Stimulated activated CD4-positive, alpha-beta T cell treated with anti-CD3 and anti-CD28 coated beads, Interleukin-1b, Interleukin-23, amount 100 ng/mL, for 24 hours (primary cell): ENCODE measurements at regions not wholly inside any gene's neighbourhood (a gene's known extent, or its start where the extent isn't known, plus 50 kb on each side); places are given as distances from the start of the nearest gene placed in this dataset.
"Not testable (repeated sequence)": the region's sequence is repeated elsewhere in the genome, so short reads cannot be mapped to it uniquely, and the experiment has no call there.

ENCODE experiments used
- DNase-seq, 4 experiments: peaks; one replicate each; pipeline ENCODE4 v3.0.0-alpha.2; 2020; ENCODE audit warnings: low read depth in 4 of 4, low spot score in 1 of 4

DNA sequence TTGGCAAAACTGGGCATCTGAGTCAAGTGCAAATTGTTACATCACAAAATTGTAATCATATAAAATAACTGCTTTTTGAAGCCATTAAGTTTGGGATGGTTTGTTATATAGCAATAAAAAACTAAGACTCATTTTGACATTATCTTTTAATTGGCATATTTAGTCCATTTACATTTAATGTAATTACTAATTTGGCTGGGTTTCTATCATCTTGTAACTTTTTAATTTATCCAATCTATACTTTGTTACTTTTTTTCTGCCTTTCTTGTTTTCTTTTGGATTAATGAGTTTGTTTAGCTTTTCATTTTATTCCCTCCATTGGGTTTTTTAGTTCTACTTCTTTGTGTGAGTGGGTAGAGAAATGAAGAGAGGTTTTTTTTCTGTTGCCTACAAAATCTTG lies 76.3 kb downstream of the DRAM2 start:
- DNase-seq: no peak

GRCh38 chr1:111062624-111063023 lies 77.3 kb downstream of the DRAM2 start:
- DNase-seq: no peak

DNA sequence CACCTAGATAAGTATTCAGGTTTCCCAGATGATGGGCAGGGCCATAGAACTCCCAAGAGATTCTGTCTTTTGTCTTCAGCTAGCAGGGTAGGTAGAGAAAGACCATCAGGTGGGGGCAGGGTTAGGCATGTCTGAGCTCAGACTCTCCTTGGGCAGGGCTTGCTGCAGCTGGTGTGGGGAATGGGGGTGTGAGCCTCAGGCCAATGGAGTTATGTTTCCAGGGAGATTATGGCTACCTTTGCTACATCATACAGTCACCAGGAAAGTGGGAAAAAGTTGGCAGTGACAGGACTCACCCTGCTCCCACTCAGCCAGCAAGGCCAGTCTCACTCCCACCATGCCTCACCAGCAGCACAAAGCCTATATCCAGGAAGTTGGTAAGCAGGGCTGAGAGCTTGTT lies 77.8 kb downstream of the DRAM2 start:
- DNase-seq: no peak

DNA sequence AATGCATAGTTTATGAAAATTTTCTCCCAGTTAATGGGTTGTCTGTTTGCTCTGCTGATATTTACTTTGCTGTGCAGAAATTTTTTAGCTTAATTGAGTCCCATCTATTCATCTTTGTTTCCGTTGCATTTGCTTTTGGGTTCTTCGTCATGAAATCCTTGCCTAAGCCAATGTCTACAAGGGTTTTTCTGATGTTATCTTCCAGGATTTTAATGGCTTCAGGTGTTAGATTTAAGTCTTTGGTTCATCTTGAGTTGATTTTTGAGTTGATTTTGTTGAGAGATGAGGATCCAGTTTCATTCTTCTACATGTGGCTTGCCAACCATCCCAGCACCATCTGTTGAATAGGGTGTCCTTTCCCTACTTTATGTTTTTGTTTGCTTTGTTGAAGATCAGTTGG lies 85.2 kb downstream of the DRAM2 start:
- no peak for DNase-seq

GRCh38 chr1:111052246-111052645 lies 87.6 kb downstream of the DRAM2 start:
- DNase-seq: no peak

DNA sequence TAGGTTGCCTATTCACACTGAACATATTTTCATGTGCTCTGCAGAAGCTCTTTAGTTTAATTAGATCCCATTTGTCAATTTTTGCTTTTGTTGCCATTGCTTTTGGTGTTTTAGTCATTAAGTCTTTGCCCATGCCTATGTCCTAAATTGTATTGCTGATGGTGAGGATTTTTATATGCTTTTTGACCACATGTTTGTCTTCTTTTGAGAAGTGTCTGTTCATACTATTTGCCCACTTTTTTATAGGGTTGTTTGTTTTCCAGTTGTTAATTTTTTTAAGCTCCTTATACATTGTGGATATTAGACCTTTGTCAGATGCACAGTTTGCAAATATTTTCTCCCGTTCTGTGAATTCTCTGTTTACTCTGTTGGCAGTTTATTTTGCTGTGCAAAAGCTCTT lies 84.5 kb upstream of the LRIF1 start:
- not testable (repeated sequence) for DNase-seq

GRCh38 chr1:111045033-111045722 lies 81.5 kb upstream of the LRIF1 start:
- no peak for DNase-seq

DNA sequence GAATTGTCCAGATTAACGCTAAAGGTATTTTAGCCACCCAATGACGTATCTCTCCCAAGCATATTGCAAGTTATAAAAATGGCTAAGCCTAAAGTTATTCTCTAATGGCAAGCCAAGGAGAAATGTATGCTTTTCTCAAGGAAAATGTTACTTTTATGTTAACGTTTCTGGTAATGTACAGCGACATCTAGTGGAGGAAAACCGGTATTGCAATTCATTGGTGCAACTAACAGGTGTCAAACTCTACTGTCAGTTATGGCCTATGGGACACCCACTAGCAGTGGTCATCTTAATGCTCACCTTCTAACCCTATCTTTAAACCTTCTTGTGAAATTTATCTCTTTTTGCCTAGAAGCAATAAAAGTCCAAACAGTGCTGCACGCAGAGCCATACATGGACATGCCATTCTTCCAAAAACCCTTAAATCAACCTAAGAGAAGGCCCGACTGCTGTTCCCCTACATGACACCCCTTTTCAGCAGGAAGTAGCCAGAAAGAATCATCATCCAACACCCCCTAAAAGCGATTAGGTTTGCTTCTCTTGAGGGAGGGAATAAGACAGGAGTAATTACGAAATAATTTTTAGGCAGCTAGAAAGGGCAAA lies 68.7 kb upstream of the LRIF1 start:
- DNase-seq: peak in 3 of 4 experiments; percentile 16 to 29 (median 20)

GRCh38 chr1:111030590-111030989 lies 66.9 kb upstream of the LRIF1 start:
- peak; percentile 6 to 41 (median 23) for DNase-seq

DNA sequence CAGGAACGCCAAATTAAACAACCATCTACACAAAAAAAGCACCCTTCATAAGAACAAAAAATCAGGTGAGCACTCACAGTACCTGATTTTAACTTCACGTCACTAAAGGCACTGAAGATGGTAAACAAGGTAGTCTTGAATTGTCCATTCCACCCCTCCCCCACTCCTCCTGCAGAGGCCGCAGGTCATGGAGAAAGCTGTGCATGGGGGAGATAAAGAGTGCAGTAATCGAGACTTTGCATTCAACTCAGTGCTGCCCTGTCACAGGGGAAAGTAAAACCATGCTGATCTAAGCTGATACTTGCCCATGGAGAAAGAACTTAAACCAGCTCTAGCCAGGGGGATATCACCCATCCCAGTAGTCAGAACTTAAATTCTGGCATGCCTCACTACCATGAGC lies 61.4 kb upstream of the LRIF1 start:
- DNase-seq: no peak

GRCh38 chr1:111015222-111015621 lies 51.5 kb upstream of the LRIF1 start:
- DNase-seq: no peak
